Stimulated activated CD8-positive, alpha-beta memory T cell treated with anti-CD3 and anti-CD28 coated beads, Interleukin-4, amount 100 ng/mL, for 48 hours (primary cell): ENCODE measurements at regions not wholly inside any gene's neighbourhood (a gene's known extent, or its start where the extent isn't known, plus 50 kb on each side); places are given as distances from the start of the nearest gene placed in this dataset.

Source experiments
- DNase-seq: peaks from one replicate; pipeline ENCODE4 v3.0.0-alpha.2; 2020

GRCh38 chrX:124860736-124861135, 458.9 kb upstream of the TEX13C start:
- DNase-seq = no peak

GRCh38 chrX:124862301-124862700, 457.4 kb upstream of the TEX13C start:
- no peak for DNase-seq

- DNase-seq = no peak
These were observed 456.4 kb upstream of the TEX13C start for GRCh38 chrX:124863303-124863702.

DNA sequence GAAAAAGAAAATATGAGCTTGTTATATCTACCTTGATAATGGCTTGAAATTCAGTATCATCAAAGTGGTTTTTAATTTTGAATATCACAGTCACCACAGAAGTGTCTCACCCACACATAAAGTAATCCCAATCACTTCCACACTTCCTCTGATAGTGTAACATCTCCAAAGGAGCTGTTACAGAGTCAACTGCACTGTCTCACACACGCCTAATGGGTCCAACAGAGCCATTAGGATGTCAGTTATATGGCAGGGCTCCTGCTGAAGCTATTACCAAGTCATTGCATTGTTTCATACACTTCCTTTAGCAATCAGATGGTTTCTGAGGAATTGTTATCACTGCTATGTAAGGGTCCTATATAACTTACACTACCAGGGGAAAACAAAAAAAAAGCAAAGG, 432.1 kb upstream of the TEX13C start:
- no peak for DNase-seq

DNA sequence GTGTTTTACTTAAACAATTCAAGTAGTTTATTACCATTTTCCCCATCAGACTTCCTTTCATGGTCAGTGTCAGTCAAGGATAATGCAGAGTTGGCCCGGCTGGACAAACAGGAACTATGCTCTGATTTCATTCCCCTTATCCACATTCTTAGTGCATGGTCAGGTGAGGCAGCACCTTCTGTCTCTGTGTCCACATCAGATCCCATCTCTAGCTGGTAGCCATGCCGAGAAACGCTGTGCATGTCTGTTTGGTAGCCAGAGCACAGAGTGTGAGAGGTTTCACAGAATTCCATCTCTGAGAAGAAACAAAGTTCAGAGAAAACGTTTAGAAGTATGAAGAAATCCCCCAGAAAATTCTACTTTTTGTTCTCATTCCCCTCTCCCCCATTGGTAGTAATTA, 423.7 kb upstream of the TEX13C start:
- DNase-seq = no peak

- DNase-seq = no peak
These were observed 416.7 kb upstream of the TEX13C start for GRCh38 chrX:124902953-124903352.

DNA sequence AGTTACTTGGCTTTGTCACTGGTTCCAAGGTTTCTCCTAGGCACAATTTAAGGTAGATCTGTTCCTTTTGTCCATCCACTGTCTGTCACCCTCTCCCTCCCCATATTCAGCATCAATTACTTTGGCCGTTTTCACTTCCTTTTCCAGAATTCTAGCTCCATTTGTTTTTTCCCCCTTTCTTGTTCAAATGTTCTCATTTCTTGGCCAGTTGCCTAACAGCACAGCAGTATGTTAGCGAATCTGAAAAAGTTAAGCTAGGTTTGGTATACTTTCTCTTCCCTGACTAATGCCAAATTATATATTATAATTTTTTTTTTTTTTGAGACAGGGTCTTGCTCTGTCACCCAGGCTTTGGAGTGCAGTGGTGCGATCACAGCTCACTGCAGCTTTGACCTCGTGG, 409.1 kb upstream of the TEX13C start:
- DNase-seq = no peak

- no peak for DNase-seq
These were observed 402.7 kb upstream of the TEX13C start for GRCh38 chrX:124917011-124917410.

DNA sequence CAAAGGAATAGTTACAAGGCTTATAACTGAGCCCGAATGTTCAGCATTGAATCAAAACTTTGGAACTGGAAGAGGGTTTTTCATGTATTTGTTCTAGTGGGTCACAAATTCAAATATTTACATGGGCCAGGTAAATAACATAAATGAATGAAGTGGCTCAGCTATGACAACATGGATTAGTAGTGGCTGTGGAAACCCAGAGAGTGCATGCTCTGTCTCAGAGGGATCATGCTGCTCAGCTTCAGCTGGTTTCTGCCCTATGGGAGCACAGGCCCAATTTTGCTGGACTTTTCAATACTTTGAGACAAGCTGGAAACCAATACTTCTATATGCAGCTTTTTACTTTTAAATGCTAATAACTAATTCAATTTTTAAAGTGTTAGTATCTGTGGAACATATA, 394.0 kb upstream of the TEX13C start:
- DNase-seq = no peak

DNA sequence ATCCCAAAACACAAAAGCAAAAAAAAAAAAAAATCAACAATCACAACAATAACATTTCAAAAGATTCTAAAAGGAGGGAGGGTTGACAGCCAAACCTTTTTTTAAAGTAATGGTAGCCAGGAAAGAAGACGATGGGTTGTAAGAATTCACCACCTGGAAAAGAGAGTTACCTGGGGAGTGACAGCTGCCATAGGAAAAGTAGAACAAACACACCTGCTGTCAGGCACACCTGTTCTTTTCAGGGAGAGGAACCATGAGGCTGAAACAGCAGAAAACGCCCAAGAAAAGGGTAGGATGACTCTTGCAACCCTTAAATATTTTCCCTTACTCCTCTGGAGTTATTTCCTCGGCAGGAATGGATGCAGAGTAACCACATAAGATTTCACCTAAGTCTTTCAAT, 388.4 kb upstream of the TEX13C start:
- DNase-seq = no peak

DNA sequence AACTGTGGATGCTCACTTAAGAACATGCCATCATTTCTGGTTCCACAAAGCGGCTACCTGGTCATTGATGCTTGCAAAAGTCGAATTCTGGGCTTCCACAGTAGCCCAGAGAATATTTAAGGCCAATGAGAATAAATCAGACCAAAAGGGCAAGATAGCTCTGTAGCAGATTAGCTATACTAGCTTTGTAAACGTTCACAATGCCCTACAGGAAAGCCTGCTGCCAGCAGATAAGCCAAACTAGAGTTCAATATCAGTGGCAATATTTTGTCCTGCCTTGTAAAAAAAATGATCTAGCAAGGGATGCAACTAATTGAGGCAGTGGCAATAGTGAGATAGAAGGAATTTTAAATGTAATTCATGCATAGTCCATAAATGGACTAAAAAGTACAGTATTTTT, 387.7 kb upstream of the TEX13C start:
- no peak for DNase-seq

GRCh38 chrX:124938715-124939114, 381.0 kb upstream of the TEX13C start:
- no peak for DNase-seq

DNA sequence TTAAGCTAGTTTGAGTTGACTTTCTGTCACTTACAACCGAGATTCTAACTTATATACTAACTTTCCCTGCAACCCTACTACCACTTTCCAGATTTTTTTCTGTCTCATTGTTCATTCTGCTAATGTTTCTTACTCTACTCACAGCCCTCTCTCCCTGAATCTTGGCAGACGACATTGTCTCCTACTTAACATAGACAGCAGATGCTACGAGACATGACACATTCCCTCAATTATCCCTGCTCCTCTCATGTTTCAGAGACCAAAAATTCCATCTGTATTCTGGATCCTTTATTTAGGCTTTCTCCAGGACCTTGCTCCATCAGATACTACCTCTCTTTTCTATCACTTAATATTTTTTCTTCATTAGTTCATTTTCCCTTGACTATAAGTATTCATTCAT, 379.1 kb upstream of the TEX13C start:
- DNase-seq = no peak

- DNase-seq = no peak
These were observed 365.3 kb upstream of the TEX13C start for GRCh38 chrX:124954402-124954801.

GRCh38 chrX:124960454-124960853, 359.2 kb upstream of the TEX13C start:
- no peak for DNase-seq

GRCh38 chrX:124963717-124964116, 356.0 kb upstream of the TEX13C start, which contains the start of gene TENM1:
TENM1 (minus strand) TSS chrX:124963817.
- no peak for DNase-seq

- no peak for DNase-seq
These were observed 344.2 kb upstream of the TEX13C start for GRCh38 chrX:124975456-124975855.

GRCh38 chrX:124981420-124981819, 338.3 kb upstream of the TEX13C start:
- DNase-seq = no peak

DNA sequence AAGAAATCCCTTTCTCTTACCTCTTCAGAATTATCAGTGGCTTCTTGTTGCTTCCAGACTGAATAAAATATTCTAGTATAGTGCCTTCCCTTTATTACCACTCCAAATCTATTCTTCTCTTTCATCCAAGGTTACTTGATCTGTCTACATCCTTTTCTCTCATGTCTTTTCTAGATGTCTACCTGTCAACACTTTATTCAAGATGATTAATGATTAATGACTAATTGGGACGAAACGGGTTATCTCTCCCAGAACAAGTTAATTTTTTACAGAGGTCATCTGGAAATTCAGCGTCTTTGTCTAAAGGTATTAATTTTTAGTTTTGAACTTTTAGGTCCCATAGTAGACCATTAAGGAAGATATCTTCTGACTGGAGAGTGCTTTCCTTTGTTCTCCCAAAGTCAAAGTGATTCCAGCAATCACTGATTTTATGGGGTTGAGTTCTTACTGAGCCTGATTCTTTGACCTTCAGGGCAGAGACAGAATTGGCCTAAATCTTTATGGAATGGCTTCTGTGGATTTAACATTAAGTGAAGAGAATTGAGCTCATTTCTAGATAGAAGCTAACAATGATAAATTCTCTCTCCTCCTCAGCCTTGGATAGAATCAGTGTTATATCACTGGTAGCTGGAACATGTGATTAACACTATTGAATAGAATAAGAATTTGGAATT, 335.4 kb upstream of the TEX13C start:
- DNase-seq = no peak

GRCh38 chrX:124986284-124986683, 333.4 kb upstream of the TEX13C start:
- no peak for DNase-seq

DNA sequence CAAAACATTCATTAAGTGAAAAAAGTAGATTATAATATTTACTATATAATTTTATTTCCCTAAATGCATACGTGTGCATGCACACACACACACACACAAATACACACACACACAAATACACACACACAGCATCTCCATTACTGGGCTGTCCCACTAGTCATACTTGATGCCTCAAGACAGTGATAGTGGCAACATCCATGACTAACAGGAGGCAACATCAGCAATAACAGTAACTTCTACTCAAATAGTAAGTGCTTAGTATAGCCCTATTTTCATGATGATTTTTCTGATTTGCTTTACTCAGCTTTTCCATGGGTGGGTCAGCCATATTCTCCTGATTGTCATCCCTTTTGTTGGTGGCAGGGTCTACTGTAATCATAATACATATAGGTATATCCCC, 325.9 kb upstream of the TEX13C start:
- no peak for DNase-seq

DNA sequence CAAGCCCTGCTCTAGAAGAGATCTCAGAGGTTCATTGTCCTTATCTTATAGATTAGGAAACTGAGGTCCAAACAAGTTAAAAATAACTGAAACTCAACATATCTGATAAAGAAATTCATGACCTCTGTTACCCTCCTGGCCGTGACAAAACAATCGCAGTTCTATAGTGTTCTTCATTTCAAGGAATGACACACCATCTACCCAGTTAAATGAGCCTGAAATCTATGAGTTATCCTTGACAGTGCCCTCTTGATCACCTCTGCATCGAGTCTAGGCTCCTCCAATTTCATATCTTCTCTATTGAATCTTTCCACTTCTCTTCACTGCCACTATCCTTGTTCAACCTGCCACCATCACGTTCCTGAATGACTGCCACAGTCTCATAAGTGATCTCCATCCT, 325.3 kb upstream of the TEX13C start:
- DNase-seq = no peak

GRCh38 chrX:125003746-125004446, 315.8 kb upstream of the TEX13C start:
- no peak for DNase-seq

GRCh38 chrX:125004799-125005198, 314.9 kb upstream of the TEX13C start:
- no peak for DNase-seq

DNA sequence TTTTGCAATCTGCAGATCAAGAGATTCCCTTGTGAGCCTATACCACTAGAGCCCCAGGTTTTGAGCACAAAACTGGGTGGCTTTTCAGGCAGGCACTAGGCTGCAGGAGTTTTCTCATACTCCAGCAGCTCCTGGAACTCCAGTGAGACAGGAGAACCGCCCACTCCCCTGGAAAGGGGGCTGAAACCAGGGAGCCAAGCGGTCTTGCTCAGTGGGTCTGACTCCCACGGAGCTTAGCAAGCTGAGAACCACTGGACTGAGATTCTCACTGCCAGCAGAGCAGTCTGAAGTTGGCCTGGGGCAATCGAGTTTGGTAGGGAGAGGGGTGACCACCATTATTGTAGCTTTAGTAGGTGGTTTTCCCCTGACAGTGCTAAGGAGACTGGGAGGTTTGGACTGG, 313.8 kb upstream of the TEX13C start:
- DNase-seq = no peak
